ENCODE measurements at regions not wholly inside any gene's neighbourhood (a gene's known extent, or its start where the extent isn't known, plus 50 kb on each side); places are given as distances from the start of the nearest gene placed in this dataset.

DNA sequence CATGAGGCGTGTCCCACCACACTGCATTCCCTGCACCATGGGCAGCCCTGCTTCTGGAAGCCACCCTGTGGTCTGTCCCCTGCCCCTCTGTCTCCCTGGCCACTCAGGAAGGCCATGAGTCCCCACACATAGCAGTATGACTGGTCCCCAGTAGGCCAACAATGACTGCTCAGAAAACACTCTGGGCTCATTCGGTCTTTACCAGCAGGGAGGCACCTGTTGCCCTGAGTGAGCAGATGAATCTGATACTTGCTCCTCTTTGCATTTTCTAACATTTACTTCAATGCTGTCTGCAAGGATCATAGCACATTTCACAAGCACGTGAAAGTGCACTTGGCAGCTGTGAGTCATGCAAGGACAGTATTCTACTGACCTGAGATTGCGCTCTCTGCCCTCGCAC, 365.4 kb upstream of the IRX1 start:
- Histone ChIP-seq H3K36me3 (ENCODE audit: insufficient read depth, low read length) (no peaks in the 10 kb centered on the region), H3K27me3 (ENCODE audit: insufficient read depth, low read length, poor library complexity, severe bottlenecking) (no peaks in the 10 kb centered on the region), H3K4me3 (ENCODE audit: low read length) (no peak overlapping the region), H3K27ac (ENCODE audit: low read depth, low read length) (no peak overlapping the region), H3K4me1 (ENCODE audit: insufficient read depth, low read length) (no peaks in the 10 kb centered on the region), H3K9me3 (ENCODE audit: low read length) (no peaks in the 10 kb centered on the region)
- DNase-seq = no peak
- ChIA-PET CTCF (no interaction called here), POLR2A (no interaction called here)
- peaks cover 4 to 16% (median 6%) of the 10 kb centered on the region in 5 donors for H3K9me3 Mint-ChIP-seq
- H3K27ac Mint-ChIP-seq = no peak overlapping the region
- no peaks in the 10 kb centered on the region for H3K4me1 Mint-ChIP-seq
- H3K4me3 Mint-ChIP-seq = no peak overlapping the region
- H3K27me3 Mint-ChIP-seq = no peaks in the 10 kb centered on the region
- H3K36me3 Mint-ChIP-seq = no peaks in the 10 kb centered on the region

DNA sequence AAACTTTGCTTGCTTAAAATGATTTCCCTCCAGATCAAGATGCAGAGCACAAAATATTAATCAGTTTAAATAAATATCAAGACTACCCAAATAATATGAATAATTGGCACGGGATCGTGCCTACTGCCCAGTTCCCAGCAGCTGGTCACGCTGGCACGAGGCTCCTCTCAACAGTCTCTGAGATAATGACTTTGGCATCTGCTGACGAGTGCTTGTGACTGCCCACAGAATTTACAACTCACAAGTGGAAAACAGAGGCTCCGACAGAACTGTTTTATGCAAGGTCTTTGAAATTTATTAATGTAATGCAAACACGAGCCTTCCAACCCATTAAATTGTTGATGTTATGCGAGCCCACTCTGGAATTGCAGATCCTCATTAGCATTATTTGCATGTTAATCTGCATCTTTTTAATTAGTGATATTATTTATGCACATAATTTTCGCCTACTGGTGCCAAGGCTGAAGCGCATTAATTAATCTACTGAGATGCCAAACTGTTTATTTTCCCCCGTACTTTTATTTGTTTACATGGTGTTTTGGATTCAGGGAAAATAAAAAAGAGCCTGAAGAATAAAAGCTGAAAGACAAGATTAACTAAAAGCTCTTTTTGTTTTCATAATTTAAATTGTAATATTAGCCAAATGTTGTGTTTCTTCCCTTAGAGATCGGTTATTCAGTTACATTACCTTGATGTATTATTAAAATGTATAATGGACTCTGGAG, 369.3 kb upstream of the IRX1 start:
- Histone ChIP-seq H3K4me1 (ENCODE audit: insufficient read depth, low read length) (no peaks in the 10 kb centered on the region), H3K4me3 (ENCODE audit: low read length) (no peak overlapping the region), H3K27me3 (ENCODE audit: insufficient read depth, low read length, poor library complexity, severe bottlenecking) (no peaks in the 10 kb centered on the region), H3K9me3 (ENCODE audit: low read length) (no peaks in the 10 kb centered on the region), H3K36me3 (ENCODE audit: insufficient read depth, low read length) (no peaks in the 10 kb centered on the region), H3K27ac (ENCODE audit: low read depth, low read length) (no peak overlapping the region)
- H3K27ac Mint-ChIP-seq = no peak overlapping the region
- POLR2A ChIA-PET = no interaction called here
- H3K4me1 Mint-ChIP-seq = no peaks in the 10 kb centered on the region
- no peak overlapping the region for H3K4me3 Mint-ChIP-seq
- H3K36me3 Mint-ChIP-seq = no peaks in the 10 kb centered on the region
- CTCF ChIA-PET = no interaction called here
- H3K9me3 Mint-ChIP-seq = peaks cover 4 to 16% (median 5%) of the 10 kb centered on the region in 5 donors
- no peak for DNase-seq
- H3K27me3 Mint-ChIP-seq = no peaks in the 10 kb centered on the region

DNA sequence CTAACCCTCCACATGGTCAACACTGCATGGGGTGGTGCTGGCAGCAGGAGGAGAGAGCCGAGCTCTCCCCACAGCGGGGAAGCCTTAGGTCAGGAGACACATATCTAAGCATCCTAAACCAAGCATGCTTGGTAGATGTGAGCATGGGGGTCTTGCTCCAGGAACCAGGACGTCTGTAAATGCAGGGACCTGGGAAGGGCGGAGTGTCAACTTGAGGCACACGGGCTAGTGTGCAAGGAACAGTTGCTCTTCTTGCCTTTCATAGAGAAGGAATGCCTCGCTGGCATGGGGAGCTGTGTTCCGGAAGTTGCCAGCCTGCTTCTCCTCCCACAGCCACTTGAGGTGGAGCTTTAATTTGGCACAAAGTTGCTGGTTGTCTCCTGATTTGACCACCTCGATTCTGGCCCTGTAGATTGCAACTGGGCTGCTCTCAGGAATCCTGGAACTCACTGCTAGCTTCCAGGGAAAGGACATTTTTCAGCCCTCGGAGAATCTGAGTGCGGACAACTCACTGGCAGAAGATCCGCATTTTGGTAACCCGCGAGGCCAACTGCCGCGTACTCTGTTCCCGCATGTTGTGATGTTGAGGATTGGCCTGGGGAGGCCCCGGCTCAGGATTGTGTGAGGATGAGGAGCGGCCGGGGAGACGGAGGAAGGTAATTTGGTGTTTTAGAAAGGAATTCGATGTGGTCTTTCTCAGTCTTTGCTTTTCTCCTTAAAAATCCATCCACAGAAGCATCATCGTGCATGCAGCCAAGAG, 370.3 kb upstream of the IRX1 start:
- H3K36me3 ChIP-seq (ENCODE audit: insufficient read depth, low read length) = no peaks in the 10 kb centered on the region
- H3K4me3 ChIP-seq (ENCODE audit: low read length) = no peak overlapping the region
- H3K4me1 Mint-ChIP-seq = no peaks in the 10 kb centered on the region
- H3K27me3 Mint-ChIP-seq = no peaks in the 10 kb centered on the region
- no peak overlapping the region for H3K27ac Mint-ChIP-seq
- H3K36me3 Mint-ChIP-seq = no peaks in the 10 kb centered on the region
- no peaks in the 10 kb centered on the region for H3K27me3 ChIP-seq (ENCODE audit: insufficient read depth, low read length, poor library complexity, severe bottlenecking)
- H3K4me3 Mint-ChIP-seq = no peak overlapping the region
- DNase-seq = no peak
- H3K27ac ChIP-seq (ENCODE audit: low read depth, low read length) = no peak overlapping the region
- no peaks in the 10 kb centered on the region for H3K9me3 ChIP-seq (ENCODE audit: low read length)
- POLR2A ChIA-PET = no interaction called here
- peaks cover 4 to 16% (median 5%) of the 10 kb centered on the region in 5 donors for H3K9me3 Mint-ChIP-seq
- H3K4me1 ChIP-seq (ENCODE audit: insufficient read depth, low read length) = no peaks in the 10 kb centered on the region
- CTCF ChIA-PET = no interaction called here

DNA sequence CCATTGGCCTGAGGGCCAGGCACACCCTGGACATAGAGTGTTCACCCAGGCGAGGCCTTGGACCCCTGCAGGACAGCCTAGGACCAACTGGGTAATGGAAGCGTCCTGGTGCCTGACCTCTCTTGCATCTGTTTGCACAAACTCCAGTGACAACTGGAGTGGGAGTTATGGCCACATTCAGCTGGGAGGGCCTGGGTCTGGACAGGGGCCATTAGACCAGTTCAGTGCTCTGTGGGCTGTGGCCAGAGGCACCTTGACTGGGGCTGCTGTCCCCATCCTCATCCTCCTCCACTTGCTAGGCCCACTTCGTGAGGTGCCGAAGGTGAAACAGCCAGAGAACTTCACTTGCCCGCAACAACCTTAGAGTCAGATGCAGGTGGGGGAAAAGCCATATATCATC, 372.7 kb upstream of the IRX1 start:
- Histone ChIP-seq H3K4me3 (ENCODE audit: low read length) (no peak overlapping the region), H3K4me1 (ENCODE audit: insufficient read depth, low read length) (no peaks in the 10 kb centered on the region), H3K36me3 (ENCODE audit: insufficient read depth, low read length) (no peaks in the 10 kb centered on the region), H3K27me3 (ENCODE audit: insufficient read depth, low read length, poor library complexity, severe bottlenecking) (no peaks in the 10 kb centered on the region), H3K27ac (ENCODE audit: low read depth, low read length) (no peak overlapping the region), H3K9me3 (ENCODE audit: low read length) (no peaks in the 10 kb centered on the region)
- no peaks in the 10 kb centered on the region for H3K36me3 Mint-ChIP-seq
- ChIA-PET CTCF (no interaction called here), POLR2A (no interaction called here)
- DNase-seq = no peak
- H3K9me3 Mint-ChIP-seq = peaks cover 0 to 16% (median 5%) of the 10 kb centered on the region in 5 donors
- H3K4me1 Mint-ChIP-seq = no peaks in the 10 kb centered on the region
- H3K4me3 Mint-ChIP-seq = no peak overlapping the region
- no peaks in the 10 kb centered on the region for H3K27me3 Mint-ChIP-seq
- no peak overlapping the region for H3K27ac Mint-ChIP-seq

DNA sequence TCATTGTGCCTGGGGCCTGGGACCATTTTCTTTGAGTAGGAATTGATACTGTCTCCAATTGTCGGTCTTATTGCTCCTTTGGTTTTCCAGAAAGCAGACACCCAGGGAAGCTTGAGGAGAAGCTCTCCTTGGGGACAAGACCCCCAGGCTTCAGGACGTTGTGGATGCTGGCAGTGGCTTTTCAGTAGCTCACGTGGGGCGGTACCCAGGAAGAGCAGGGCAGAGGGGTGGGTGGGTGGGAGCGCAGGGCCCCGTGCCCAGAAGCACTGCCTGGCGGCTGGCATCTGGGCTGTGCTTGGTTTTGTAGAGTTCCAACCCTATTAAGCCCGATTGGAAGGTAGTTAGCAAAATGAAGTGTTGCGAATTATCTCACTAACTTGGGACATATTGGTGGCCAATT, 374.2 kb upstream of the IRX1 start:
- POLR2A ChIA-PET = no interaction called here
- Histone ChIP-seq H3K4me3 (ENCODE audit: low read length) (no peak overlapping the region), H3K4me1 (ENCODE audit: insufficient read depth, low read length) (no peaks in the 10 kb centered on the region), H3K9me3 (ENCODE audit: low read length) (no peaks in the 10 kb centered on the region), H3K36me3 (ENCODE audit: insufficient read depth, low read length) (no peaks in the 10 kb centered on the region), H3K27ac (ENCODE audit: low read depth, low read length) (no peak overlapping the region), H3K27me3 (ENCODE audit: insufficient read depth, low read length, poor library complexity, severe bottlenecking) (no peaks in the 10 kb centered on the region)
- Mint-ChIP-seq H3K4me1 (no peaks in the 10 kb centered on the region), H3K4me3 (no peak overlapping the region), H3K36me3 (no peaks in the 10 kb centered on the region), H3K27me3 (no peaks in the 10 kb centered on the region), H3K9me3 (peaks cover 0 to 13% (median 5%) of the 10 kb centered on the region in 5 donors), H3K27ac (no peak overlapping the region)
- DNase-seq = no peak
- CTCF ChIA-PET = no interaction called here

DNA sequence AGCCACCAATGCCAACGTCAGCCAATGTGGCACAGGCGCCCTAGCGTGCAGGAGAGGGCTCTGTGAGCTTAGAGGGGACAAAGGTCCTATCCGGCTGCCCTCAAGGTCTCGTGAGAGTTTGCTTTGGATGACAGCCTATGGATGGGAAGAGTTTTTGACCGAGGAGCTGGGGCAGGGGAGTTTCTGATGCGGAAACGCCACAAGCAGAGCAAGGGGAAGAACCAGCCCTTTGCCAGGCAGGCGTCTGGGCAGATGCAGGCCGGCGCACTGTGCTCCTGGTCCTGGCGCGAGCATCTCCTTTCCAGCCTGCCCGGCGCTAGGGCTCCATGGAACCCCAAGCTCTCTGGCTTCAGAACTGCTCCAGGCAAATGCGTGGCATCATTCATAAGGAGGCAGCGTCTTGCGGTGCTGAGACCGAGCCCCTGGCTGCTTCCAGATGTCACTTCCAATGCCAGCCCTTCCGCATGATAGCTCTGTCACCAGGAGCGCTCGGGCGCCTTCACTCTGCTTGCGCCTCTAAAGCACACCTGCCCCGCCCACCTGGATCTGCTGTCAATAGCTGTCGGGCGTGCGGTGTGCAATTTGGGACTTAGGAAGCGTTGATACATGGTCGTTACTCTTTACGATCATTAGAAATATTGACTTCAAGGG, 374.9 kb upstream of the IRX1 start:
- DNase-seq = no peak
- Histone ChIP-seq H3K27ac (ENCODE audit: low read depth, low read length) (no peak overlapping the region), H3K9me3 (ENCODE audit: low read length) (no peaks in the 10 kb centered on the region), H3K27me3 (ENCODE audit: insufficient read depth, low read length, poor library complexity, severe bottlenecking) (no peaks in the 10 kb centered on the region), H3K4me3 (ENCODE audit: low read length) (no peak overlapping the region), H3K4me1 (ENCODE audit: insufficient read depth, low read length) (no peaks in the 10 kb centered on the region), H3K36me3 (ENCODE audit: insufficient read depth, low read length) (no peaks in the 10 kb centered on the region)
- Mint-ChIP-seq H3K9me3 (peaks cover 0 to 13% (median 3%) of the 10 kb centered on the region in 5 donors), H3K4me1 (no peaks in the 10 kb centered on the region), H3K4me3 (no peak overlapping the region), H3K27ac (no peak overlapping the region), H3K27me3 (no peaks in the 10 kb centered on the region), H3K36me3 (peaks cover 0 to 1% (median 0%) of the 10 kb centered on the region in 3 donors)
- ChIA-PET CTCF (no interaction called here), POLR2A (no interaction called here)

DNA sequence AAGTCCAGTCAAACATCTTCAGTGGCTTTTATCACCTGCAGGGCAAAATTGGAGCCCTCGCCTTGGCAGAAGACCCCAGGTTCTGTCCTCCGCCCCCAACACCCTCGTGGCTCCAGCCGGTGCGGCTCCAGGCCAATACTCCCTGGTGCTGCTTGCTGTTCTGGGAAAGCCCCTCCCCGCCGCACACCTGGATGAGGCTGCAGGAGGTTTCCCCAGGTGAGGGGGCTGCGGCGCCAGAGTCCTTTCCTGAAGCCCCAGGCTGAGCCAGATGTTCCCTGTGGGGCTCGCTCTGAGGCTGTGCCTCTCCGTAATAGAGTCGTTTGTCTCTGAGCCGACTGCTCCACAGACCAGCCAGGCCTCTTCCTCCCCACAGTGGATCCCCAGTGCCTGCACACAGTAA, 375.4 kb upstream of the IRX1 start:
- Mint-ChIP-seq H3K27ac (no peak overlapping the region), H3K4me1 (no peaks in the 10 kb centered on the region), H3K4me3 (no peak overlapping the region), H3K27me3 (no peaks in the 10 kb centered on the region), H3K36me3 (peaks cover 0 to 1% (median 0%) of the 10 kb centered on the region in 3 donors), H3K9me3 (peaks cover 0 to 10% (median 3%) of the 10 kb centered on the region in 5 donors)
- Histone ChIP-seq H3K27me3 (ENCODE audit: insufficient read depth, low read length, poor library complexity, severe bottlenecking) (no peaks in the 10 kb centered on the region), H3K9me3 (ENCODE audit: low read length) (no peaks in the 10 kb centered on the region), H3K4me1 (ENCODE audit: insufficient read depth, low read length) (no peaks in the 10 kb centered on the region), H3K27ac (ENCODE audit: low read depth, low read length) (no peak overlapping the region), H3K36me3 (ENCODE audit: insufficient read depth, low read length) (no peaks in the 10 kb centered on the region), H3K4me3 (ENCODE audit: low read length) (no peak overlapping the region)
- DNase-seq = no peak
- ChIA-PET CTCF (no interaction called here), POLR2A (no interaction called here)

DNA sequence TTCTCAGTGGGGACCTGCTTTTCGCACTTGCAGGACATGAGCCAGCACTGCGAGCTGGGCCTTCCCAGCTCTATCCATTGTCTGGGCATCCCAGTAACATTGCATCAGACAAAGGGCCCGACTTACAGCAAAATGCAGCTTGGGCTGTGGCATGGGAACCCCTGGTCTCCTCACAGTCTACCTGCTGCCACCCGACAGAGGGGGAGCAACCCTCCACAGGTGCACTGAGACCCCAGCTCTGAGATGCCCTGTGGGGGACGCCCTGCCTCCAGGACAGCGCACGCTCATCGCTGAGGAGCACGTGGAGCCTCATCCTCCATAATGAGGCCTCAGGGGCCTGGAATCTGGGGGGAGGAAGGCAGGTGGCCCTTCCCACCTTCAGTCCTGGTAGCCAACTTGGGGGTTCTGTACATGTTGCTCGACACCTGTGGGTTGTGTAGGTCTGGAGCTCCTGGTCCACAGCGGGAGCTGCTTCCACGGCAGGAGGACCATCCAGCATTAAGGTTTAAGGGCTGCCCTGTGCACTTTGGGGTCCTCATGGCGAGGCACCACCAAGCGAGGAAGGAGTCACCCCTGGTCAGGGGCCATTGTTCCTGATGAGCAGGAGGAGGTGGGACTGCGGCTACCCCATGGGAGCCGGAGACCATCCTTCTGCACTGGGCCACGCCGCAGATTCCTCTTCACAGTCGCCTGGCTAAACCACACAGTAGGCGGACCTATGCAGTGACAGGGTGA, 376.5 kb upstream of the IRX1 start:
- Mint-ChIP-seq H3K27ac (peak overlapping the region in 1 of 8 donors; percentile 86), H3K36me3 (peaks cover 0 to 1% (median 0%) of the 10 kb centered on the region in 3 donors)

More for the DNA sequence above, 376.5 kb upstream of the IRX1 start:
- no peak for DNase-seq
- CTCF ChIA-PET = no interaction called here
- Mint-ChIP-seq H3K27me3 (no peaks in the 10 kb centered on the region), H3K4me1 (no peaks in the 10 kb centered on the region), H3K4me3 (no peak overlapping the region), H3K9me3 (peaks cover 0 to 5% (median 2%) of the 10 kb centered on the region in 5 donors)
- H3K4me3 ChIP-seq (ENCODE audit: low read length) = no peak overlapping the region
- H3K9me3 ChIP-seq (ENCODE audit: low read length) = no peaks in the 10 kb centered on the region
- H3K4me1 ChIP-seq (ENCODE audit: insufficient read depth, low read length) = no peaks in the 10 kb centered on the region
- H3K36me3 ChIP-seq (ENCODE audit: insufficient read depth, low read length) = no peaks in the 10 kb centered on the region
- H3K27me3 ChIP-seq (ENCODE audit: insufficient read depth, low read length, poor library complexity, severe bottlenecking) = no peaks in the 10 kb centered on the region
- no peak overlapping the region for H3K27ac ChIP-seq (ENCODE audit: low read depth, low read length)
- POLR2A ChIA-PET = no interaction called here

Measured in CD8-positive, alpha-beta memory T cell (primary cell).